ENCODE measurements at regions not wholly inside any gene's neighbourhood (a gene's known extent, or its start where the extent isn't known, plus 50 kb on each side); places are given as distances from the start of the nearest gene placed in this dataset.
"Not testable (repeated sequence)": the region's sequence is repeated elsewhere in the genome, so short reads cannot be mapped to it uniquely, and the experiment has no call there.

- intact Hi-C loops (cut with micrococcal nuclease; ENCODE audit: unreplicated experiment); H3K9me3 ChIP-seq (ENCODE audit: low read length); H3K27ac ChIP-seq (ENCODE audit: low read depth, low read length, poor library complexity, severe bottlenecking); BruUV-seq (replicated peaks); H4K20me1 ChIP-seq (ENCODE audit: insufficient read depth, low read length); H3K4me2 ChIP-seq (ENCODE audit: low read length); H3K4me3 ChIP-seq (ENCODE audit: low read depth, low read length, poor library complexity, severe bottlenecking); POLR2A ChIA-PET; H2AFZ ChIP-seq (ENCODE audit: low read length); H3K4me1 ChIP-seq (ENCODE audit: insufficient read depth, low read length, poor library complexity, severe bottlenecking); H3K9me2 ChIP-seq (ENCODE audit: insufficient read depth, low read length); H3K79me2 ChIP-seq (ENCODE audit: insufficient read depth, low read depth, low read length); H3K36me3 ChIP-seq (ENCODE audit: insufficient read depth, low read length); DNase-seq (ENCODE audit: low spot score); CTCF ChIA-PET (ENCODE audit: unreplicated experiment): not testable (repeated sequence)
Measured at GRCh38 chr21:9788281-9788680, 733.1 kb upstream of the TPTE start.

DNA sequence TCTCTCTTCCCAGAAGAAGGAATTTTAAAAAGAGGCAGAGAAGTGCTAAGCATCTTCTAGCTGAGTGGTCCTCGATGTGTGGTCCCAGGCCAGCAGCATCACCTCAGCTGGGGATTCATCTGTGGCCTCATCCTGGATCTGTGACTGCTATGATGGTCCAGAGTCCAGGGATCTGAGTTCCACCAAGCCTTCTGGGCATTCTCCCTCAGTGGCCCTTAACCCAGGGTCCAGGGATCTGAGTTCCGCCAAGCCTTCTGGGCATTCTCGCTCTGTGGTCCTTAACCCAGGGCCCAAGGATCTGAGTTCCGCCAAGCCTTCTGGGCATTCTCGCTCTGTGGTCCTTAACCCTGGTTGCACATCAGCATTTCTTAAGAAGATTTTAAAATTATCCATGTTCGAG is 731.0 kb upstream of the TPTE start:
- H3K27ac ChIP-seq (ENCODE audit: low read depth, low read length, poor library complexity, severe bottlenecking); H3K9me2 ChIP-seq (ENCODE audit: insufficient read depth, low read length); CTCF ChIA-PET (ENCODE audit: unreplicated experiment); H2AFZ ChIP-seq (ENCODE audit: low read length); H3K4me2 ChIP-seq (ENCODE audit: low read length); intact Hi-C loops (cut with micrococcal nuclease; ENCODE audit: unreplicated experiment); H3K4me3 ChIP-seq (ENCODE audit: low read depth, low read length, poor library complexity, severe bottlenecking); H3K4me1 ChIP-seq (ENCODE audit: insufficient read depth, low read length, poor library complexity, severe bottlenecking); DNase-seq (ENCODE audit: low spot score); H3K36me3 ChIP-seq (ENCODE audit: insufficient read depth, low read length); POLR2A ChIA-PET; H3K79me2 ChIP-seq (ENCODE audit: insufficient read depth, low read depth, low read length); BruUV-seq (replicated peaks); H4K20me1 ChIP-seq (ENCODE audit: insufficient read depth, low read length): not testable (repeated sequence)
- H3K9me3 ChIP-seq (ENCODE audit: low read length), result peaks cover 11% of the 10 kb centered on the region

DNA sequence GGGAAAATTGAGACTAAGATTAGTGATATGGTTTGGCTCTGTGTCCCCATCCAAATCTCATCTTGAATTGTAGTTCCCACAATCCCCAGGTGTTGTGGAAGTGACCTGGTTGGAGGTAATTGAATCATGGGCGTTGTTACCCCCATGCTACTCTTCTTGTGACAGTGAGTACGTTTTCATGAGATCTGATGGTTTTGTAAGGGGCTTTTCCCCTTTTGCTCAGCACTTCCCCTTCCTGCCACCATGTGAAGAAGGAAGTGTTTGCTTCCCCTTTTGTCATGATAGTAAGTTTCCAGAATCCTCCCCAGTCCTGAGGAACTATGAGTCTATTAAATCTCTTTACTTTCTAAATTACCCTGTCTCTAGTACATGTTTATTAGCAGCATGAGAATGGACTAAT is 729.9 kb upstream of the TPTE start:
- BruUV-seq (replicated peaks); H3K9me2 ChIP-seq (ENCODE audit: insufficient read depth, low read length); H3K27ac ChIP-seq (ENCODE audit: low read depth, low read length, poor library complexity, severe bottlenecking); DNase-seq (ENCODE audit: low spot score); H3K4me1 ChIP-seq (ENCODE audit: insufficient read depth, low read length, poor library complexity, severe bottlenecking); H3K4me2 ChIP-seq (ENCODE audit: low read length); POLR2A ChIA-PET; intact Hi-C loops (cut with micrococcal nuclease; ENCODE audit: unreplicated experiment); H3K79me2 ChIP-seq (ENCODE audit: insufficient read depth, low read depth, low read length); H3K4me3 ChIP-seq (ENCODE audit: low read depth, low read length, poor library complexity, severe bottlenecking); H3K36me3 ChIP-seq (ENCODE audit: insufficient read depth, low read length); H2AFZ ChIP-seq (ENCODE audit: low read length); H4K20me1 ChIP-seq (ENCODE audit: insufficient read depth, low read length); CTCF ChIA-PET (ENCODE audit: unreplicated experiment): not testable (repeated sequence)
- peaks cover 19% of the 10 kb centered on the region for H3K9me3 ChIP-seq (ENCODE audit: low read length)

DNA sequence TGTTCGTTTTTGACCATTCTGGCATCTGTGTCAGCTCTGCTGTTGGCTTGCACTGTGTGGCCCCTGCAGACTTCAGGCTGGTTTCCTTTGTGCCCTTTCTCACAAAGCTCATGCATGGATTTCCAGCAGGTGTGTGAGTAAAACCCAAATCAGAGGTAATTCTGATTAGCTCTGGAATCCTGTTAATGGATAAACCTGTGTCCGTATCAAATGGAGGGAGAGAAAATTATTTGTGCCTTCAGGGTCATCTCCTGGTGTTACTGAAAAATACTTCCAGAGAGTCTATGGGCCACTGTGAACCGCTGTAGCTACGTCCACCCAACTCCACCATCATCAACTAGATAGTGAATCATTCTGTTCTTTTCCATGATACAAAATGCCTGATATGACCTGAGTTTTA is 726.1 kb upstream of the TPTE start:
- H3K4me1 ChIP-seq (ENCODE audit: insufficient read depth, low read length, poor library complexity, severe bottlenecking); H3K4me3 ChIP-seq (ENCODE audit: low read depth, low read length, poor library complexity, severe bottlenecking); H3K36me3 ChIP-seq (ENCODE audit: insufficient read depth, low read length); BruUV-seq (replicated peaks); intact Hi-C loops (cut with micrococcal nuclease; ENCODE audit: unreplicated experiment); DNase-seq (ENCODE audit: low spot score); CTCF ChIA-PET (ENCODE audit: unreplicated experiment); H3K9me2 ChIP-seq (ENCODE audit: insufficient read depth, low read length); H2AFZ ChIP-seq (ENCODE audit: low read length); H4K20me1 ChIP-seq (ENCODE audit: insufficient read depth, low read length); POLR2A ChIA-PET; H3K4me2 ChIP-seq (ENCODE audit: low read length); H3K27ac ChIP-seq (ENCODE audit: low read depth, low read length, poor library complexity, severe bottlenecking); H3K79me2 ChIP-seq (ENCODE audit: insufficient read depth, low read depth, low read length): not testable (repeated sequence)
- H3K9me3 ChIP-seq (ENCODE audit: low read length), result peaks cover 14% of the 10 kb centered on the region

- H3K79me2 ChIP-seq (ENCODE audit: insufficient read depth, low read depth, low read length); H4K20me1 ChIP-seq (ENCODE audit: insufficient read depth, low read length); DNase-seq (ENCODE audit: low spot score); H3K4me3 ChIP-seq (ENCODE audit: low read depth, low read length, poor library complexity, severe bottlenecking); H3K4me1 ChIP-seq (ENCODE audit: insufficient read depth, low read length, poor library complexity, severe bottlenecking); H3K4me2 ChIP-seq (ENCODE audit: low read length); POLR2A ChIA-PET; H3K36me3 ChIP-seq (ENCODE audit: insufficient read depth, low read length); intact Hi-C loops (cut with micrococcal nuclease; ENCODE audit: unreplicated experiment); H3K9me2 ChIP-seq (ENCODE audit: insufficient read depth, low read length); CTCF ChIA-PET (ENCODE audit: unreplicated experiment); H3K27ac ChIP-seq (ENCODE audit: low read depth, low read length, poor library complexity, severe bottlenecking); BruUV-seq (replicated peaks); H2AFZ ChIP-seq (ENCODE audit: low read length): not testable (repeated sequence)
- H3K9me3 ChIP-seq (ENCODE audit: low read length), result peaks cover 14% of the 10 kb centered on the region
Measured at GRCh38 chr21:9796293-9796692, 725.1 kb upstream of the TPTE start.

- H4K20me1 ChIP-seq (ENCODE audit: insufficient read depth, low read length); H3K4me1 ChIP-seq (ENCODE audit: insufficient read depth, low read length, poor library complexity, severe bottlenecking); POLR2A ChIA-PET; H3K9me3 ChIP-seq (ENCODE audit: low read length); H3K27ac ChIP-seq (ENCODE audit: low read depth, low read length, poor library complexity, severe bottlenecking); intact Hi-C loops (cut with micrococcal nuclease; ENCODE audit: unreplicated experiment); H2AFZ ChIP-seq (ENCODE audit: low read length); H3K36me3 ChIP-seq (ENCODE audit: insufficient read depth, low read length); H3K79me2 ChIP-seq (ENCODE audit: insufficient read depth, low read depth, low read length); CTCF ChIA-PET (ENCODE audit: unreplicated experiment); DNase-seq (ENCODE audit: low spot score); H3K4me2 ChIP-seq (ENCODE audit: low read length); BruUV-seq (replicated peaks); H3K4me3 ChIP-seq (ENCODE audit: low read depth, low read length, poor library complexity, severe bottlenecking); H3K9me2 ChIP-seq (ENCODE audit: insufficient read depth, low read length): not testable (repeated sequence)
Measured at GRCh38 chr21:9807675-9808074, 713.7 kb upstream of the TPTE start.

DNA sequence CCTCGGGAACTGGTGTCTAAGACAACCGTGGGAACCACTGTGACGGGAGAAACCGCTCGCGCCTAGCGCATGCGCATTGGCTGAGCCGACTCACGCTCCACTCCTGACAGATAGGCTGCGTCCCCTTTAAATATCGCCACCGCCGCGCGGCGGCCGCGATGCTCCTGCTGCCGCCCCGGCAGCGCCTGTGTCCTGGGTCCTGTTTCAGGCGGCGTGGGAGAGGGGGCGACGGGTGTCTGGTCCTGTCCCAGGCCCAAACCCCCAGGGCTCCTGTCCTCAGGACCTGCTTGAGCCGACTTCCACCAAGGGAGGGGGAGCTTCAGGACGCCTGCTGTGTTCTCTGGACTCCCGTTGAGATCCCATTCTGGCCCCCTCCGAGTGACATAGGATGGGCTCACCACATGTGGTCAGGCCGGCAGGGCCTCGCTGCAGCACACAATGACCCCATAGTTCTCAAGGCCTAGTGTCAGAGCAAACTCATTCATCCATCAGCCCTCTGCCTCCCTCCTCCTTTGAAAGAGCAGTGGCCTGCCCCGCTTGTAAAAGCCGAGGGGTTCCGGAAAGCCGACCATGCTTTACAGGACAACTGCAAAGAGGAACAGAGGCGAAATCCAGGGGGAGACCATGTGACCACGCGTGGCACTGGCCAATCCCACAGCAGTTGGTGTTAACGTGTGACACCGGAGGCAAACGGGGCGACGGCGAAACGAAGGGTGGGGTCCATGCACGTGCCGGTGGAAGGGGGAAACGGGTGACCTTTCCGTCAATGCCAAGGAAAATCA is 710.0 kb upstream of the TPTE start:
- H3K9me3 ChIP-seq (ENCODE audit: low read length); H3K79me2 ChIP-seq (ENCODE audit: insufficient read depth, low read depth, low read length); H3K36me3 ChIP-seq (ENCODE audit: insufficient read depth, low read length); H2AFZ ChIP-seq (ENCODE audit: low read length); H3K4me1 ChIP-seq (ENCODE audit: insufficient read depth, low read length, poor library complexity, severe bottlenecking); H3K27ac ChIP-seq (ENCODE audit: low read depth, low read length, poor library complexity, severe bottlenecking); H3K9me2 ChIP-seq (ENCODE audit: insufficient read depth, low read length); CTCF ChIA-PET (ENCODE audit: unreplicated experiment); intact Hi-C loops (cut with micrococcal nuclease; ENCODE audit: unreplicated experiment); H3K4me3 ChIP-seq (ENCODE audit: low read depth, low read length, poor library complexity, severe bottlenecking); H4K20me1 ChIP-seq (ENCODE audit: insufficient read depth, low read length); POLR2A ChIA-PET; BruUV-seq (replicated peaks); H3K4me2 ChIP-seq (ENCODE audit: low read length); DNase-seq (ENCODE audit: low spot score): not testable (repeated sequence)
